ENCODE measurements at regions not wholly inside any gene's neighbourhood (a gene's known extent, or its start where the extent isn't known, plus 50 kb on each side); places are given as distances from the start of the nearest gene placed in this dataset.

DNA sequence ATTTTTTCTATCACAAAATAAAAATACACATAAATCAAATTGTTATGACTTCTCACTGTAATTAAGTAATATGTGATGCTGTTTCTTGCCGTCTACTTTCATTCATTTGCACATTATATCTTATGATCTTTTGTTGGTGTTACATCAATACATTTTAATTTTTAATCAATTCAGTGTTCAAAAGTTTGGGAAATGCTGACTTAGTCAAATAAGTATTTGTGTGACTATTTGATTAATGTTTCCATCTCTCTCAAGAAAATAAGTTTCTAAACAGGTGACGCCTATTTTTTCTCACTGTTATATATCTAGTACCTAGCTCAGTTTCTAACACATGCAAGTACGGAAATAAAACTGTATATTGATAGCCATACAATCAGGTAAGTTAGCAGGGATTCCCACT, 329.5 kb upstream of the KIRREL3 start:
- Histone ChIP-seq H3K9ac (ENCODE audit: insufficient read length, low read depth) (no peak overlapping the region), H3K4me3 (ENCODE audit: insufficient read length, low read depth) (no peak overlapping the region), H3K9me3 (ENCODE audit: insufficient read depth, low read length) (peaks cover 5% of the 10 kb centered on the region; the same call in 1 of the 2 replicates), H3K4me1 (ENCODE audit: insufficient read depth, insufficient read length) (no peaks in the 10 kb centered on the region), H3K27me3 (ENCODE audit: insufficient read depth, insufficient read length) (no peaks in the 10 kb centered on the region), H3K36me3 (ENCODE audit: insufficient read depth, insufficient read length, low read length) (no peaks in the 10 kb centered on the region)
- no peak for DNase-seq (ENCODE audit: low read depth, low spot score)
- TF ChIP-seq SUZ12 (IDR thresholded peaks at IDR 0.05; ENCODE audit: extremely low read depth, insufficient read depth, insufficient read length), result no peak
- TF ChIP-seq ZNF274 (IDR thresholded peaks at IDR 0.05; ENCODE audit: low read depth, low read length), result no peak
- TF ChIP-seq YY1 (IDR thresholded peaks at IDR 0.05; ENCODE audit: insufficient read depth, insufficient read length), result no peak

DNA sequence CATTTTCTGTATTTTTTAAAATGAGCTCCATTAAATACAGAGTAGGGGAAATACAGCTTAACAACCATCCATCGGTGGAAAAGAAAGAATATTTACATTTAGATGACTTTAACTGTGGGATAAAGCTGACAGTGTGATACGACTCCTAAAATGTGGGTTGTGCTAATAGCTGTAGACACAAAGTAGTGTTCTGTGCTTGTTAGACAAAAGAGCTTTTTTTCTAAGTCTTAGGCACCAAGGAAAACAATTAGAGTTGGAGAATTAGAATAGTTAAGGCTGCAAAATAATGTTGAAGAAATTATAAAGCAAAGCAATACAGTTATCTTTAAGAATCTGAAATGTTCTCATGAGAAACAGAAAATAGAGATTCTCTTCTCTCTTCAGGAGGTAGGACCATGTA, 307.7 kb upstream of the KIRREL3 start:
- DNase-seq (ENCODE audit: low read depth, low spot score), result no peak
- Histone ChIP-seq H3K4me1 (ENCODE audit: insufficient read depth, insufficient read length) (no peaks in the 10 kb centered on the region), H3K9me3 (ENCODE audit: insufficient read depth, low read length) (no peaks in the 10 kb centered on the region), H3K36me3 (ENCODE audit: insufficient read depth, insufficient read length, low read length) (no peaks in the 10 kb centered on the region), H3K4me3 (ENCODE audit: insufficient read length, low read depth) (no peak overlapping the region), H3K9ac (ENCODE audit: insufficient read length, low read depth) (no peak overlapping the region), H3K27me3 (ENCODE audit: insufficient read depth, insufficient read length) (no peaks in the 10 kb centered on the region)
- TF ChIP-seq YY1 (IDR thresholded peaks at IDR 0.05; ENCODE audit: insufficient read depth, insufficient read length) (no peak), ZNF274 (IDR thresholded peaks at IDR 0.05; ENCODE audit: low read depth, low read length) (no peak), SUZ12 (IDR thresholded peaks at IDR 0.05; ENCODE audit: extremely low read depth, insufficient read depth, insufficient read length) (no peak)

DNA sequence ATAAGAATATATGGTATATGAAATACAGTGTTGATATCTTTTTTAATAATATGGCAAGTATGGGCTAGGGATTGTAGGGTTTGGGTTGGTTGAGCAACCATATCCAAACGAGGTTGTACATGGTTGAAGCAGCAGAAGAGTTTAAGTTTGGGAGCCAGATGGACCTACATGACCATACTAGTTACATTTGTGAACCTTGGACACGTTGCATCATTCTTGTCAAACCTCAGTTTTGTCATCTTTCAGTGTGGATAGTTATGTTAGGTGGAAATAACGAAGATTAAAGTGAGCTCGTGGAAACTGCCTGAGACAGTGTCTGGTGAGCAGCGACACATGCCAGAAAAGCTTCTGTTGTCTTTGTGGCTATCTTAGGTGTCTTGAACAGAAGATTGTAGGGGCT, 307.1 kb upstream of the KIRREL3 start:
- Histone ChIP-seq H3K4me3 (ENCODE audit: insufficient read length, low read depth) (no peak overlapping the region), H3K36me3 (ENCODE audit: insufficient read depth, insufficient read length, low read length) (no peaks in the 10 kb centered on the region), H3K9ac (ENCODE audit: insufficient read length, low read depth) (no peak overlapping the region), H3K27me3 (ENCODE audit: insufficient read depth, insufficient read length) (no peaks in the 10 kb centered on the region), H3K4me1 (ENCODE audit: insufficient read depth, insufficient read length) (no peaks in the 10 kb centered on the region), H3K9me3 (ENCODE audit: insufficient read depth, low read length) (no peaks in the 10 kb centered on the region)
- TF ChIP-seq ZNF274 (IDR thresholded peaks at IDR 0.05; ENCODE audit: low read depth, low read length) (no peak), SUZ12 (IDR thresholded peaks at IDR 0.05; ENCODE audit: extremely low read depth, insufficient read depth, insufficient read length) (no peak), YY1 (IDR thresholded peaks at IDR 0.05; ENCODE audit: insufficient read depth, insufficient read length) (no peak)
- no peak for DNase-seq (ENCODE audit: low read depth, low spot score)

DNA sequence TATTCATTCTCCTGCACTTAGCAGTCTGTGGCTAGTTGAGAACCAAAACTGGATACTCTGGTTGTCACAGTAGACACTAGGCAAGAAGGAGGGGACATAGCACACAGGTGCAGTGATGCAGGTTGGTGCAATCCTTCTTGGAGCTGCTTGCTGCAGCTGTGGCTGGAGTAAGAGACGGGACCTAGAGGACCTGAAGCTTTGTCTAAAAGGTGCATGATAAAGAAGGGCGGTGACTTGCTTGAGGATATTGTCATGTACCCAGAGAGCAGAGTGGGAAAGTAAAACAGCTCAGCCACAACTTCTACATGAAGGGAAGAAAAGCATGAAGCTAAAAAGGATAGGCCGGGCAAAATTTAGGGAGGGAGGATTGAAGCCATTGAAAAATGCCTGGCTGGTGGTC, 304.1 kb upstream of the KIRREL3 start:
- DNase-seq (ENCODE audit: low read depth, low spot score), result no peak
- H3K4me3 ChIP-seq (ENCODE audit: insufficient read length, low read depth), result no peak overlapping the region
- H3K27me3 ChIP-seq (ENCODE audit: insufficient read depth, insufficient read length), result no peaks in the 10 kb centered on the region
- no peaks in the 10 kb centered on the region for H3K4me1 ChIP-seq (ENCODE audit: insufficient read depth, insufficient read length)
- H3K9me3 ChIP-seq (ENCODE audit: insufficient read depth, low read length), result no peaks in the 10 kb centered on the region
- TF ChIP-seq YY1 (IDR thresholded peaks at IDR 0.05; ENCODE audit: insufficient read depth, insufficient read length) (no peak), SUZ12 (IDR thresholded peaks at IDR 0.05; ENCODE audit: extremely low read depth, insufficient read depth, insufficient read length) (no peak), ZNF274 (IDR thresholded peaks at IDR 0.05; ENCODE audit: low read depth, low read length) (no peak)
- H3K9ac ChIP-seq (ENCODE audit: insufficient read length, low read depth), result no peak overlapping the region
- H3K36me3 ChIP-seq (ENCODE audit: insufficient read depth, insufficient read length, low read length), result no peaks in the 10 kb centered on the region

GRCh38 chr11:127288926-127289325, 288.4 kb upstream of the KIRREL3 start:
- TF ChIP-seq SUZ12 (IDR thresholded peaks at IDR 0.05; ENCODE audit: extremely low read depth, insufficient read depth, insufficient read length), result no peak
- no peak for DNase-seq (ENCODE audit: low read depth, low spot score)
- Histone ChIP-seq H3K36me3 (ENCODE audit: insufficient read depth, insufficient read length, low read length) (no peaks in the 10 kb centered on the region), H3K4me1 (ENCODE audit: insufficient read depth, insufficient read length) (no peaks in the 10 kb centered on the region), H3K4me3 (ENCODE audit: insufficient read length, low read depth) (no peak overlapping the region), H3K9me3 (ENCODE audit: insufficient read depth, low read length) (no peaks in the 10 kb centered on the region), H3K9ac (ENCODE audit: insufficient read length, low read depth) (no peak overlapping the region), H3K27me3 (ENCODE audit: insufficient read depth, insufficient read length) (no peaks in the 10 kb centered on the region)

GRCh38 chr11:127281534-127281933, 281.0 kb upstream of the KIRREL3 start:
- Histone ChIP-seq H3K9me3 (ENCODE audit: insufficient read depth, low read length) (no peaks in the 10 kb centered on the region), H3K9ac (ENCODE audit: insufficient read length, low read depth) (no peak overlapping the region), H3K27me3 (ENCODE audit: insufficient read depth, insufficient read length) (no peaks in the 10 kb centered on the region), H3K4me3 (ENCODE audit: insufficient read length, low read depth) (no peak overlapping the region), H3K4me1 (ENCODE audit: insufficient read depth, insufficient read length) (no peaks in the 10 kb centered on the region), H3K36me3 (ENCODE audit: insufficient read depth, insufficient read length, low read length) (no peaks in the 10 kb centered on the region)
- TF ChIP-seq ZNF274 (IDR thresholded peaks at IDR 0.05; ENCODE audit: low read depth, low read length) (no peak), SUZ12 (IDR thresholded peaks at IDR 0.05; ENCODE audit: extremely low read depth, insufficient read depth, insufficient read length) (no peak), YY1 (IDR thresholded peaks at IDR 0.05; ENCODE audit: insufficient read depth, insufficient read length) (no peak)
- no peak for DNase-seq (ENCODE audit: low read depth, low spot score)

DNA sequence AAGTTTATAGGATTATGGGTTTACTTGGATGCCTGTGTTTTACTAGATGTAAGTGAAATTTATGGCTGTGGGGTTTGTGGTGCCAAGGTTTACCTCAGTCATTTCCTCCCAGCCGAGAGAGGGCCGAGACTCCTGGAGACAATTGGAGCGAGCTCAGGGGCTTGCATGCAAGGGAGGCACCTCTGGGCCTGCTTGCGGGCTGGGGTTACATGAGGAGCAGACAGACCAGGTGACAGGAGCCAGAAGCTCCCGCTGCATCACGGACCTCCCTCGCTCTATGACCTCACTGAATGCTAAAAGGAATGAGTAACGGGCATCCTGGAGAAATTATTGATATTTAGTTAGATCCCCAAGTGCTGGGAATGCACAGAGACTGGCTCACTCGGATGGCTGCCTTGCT, 275.2 kb upstream of the KIRREL3 start:
- no peak overlapping the region for H3K9ac ChIP-seq (ENCODE audit: insufficient read length, low read depth)
- DNase-seq (ENCODE audit: low read depth, low spot score), result no peak
- H3K9me3 ChIP-seq (ENCODE audit: insufficient read depth, low read length), result no peaks in the 10 kb centered on the region
- no peaks in the 10 kb centered on the region for H3K36me3 ChIP-seq (ENCODE audit: insufficient read depth, insufficient read length, low read length)
- no peaks in the 10 kb centered on the region for H3K27me3 ChIP-seq (ENCODE audit: insufficient read depth, insufficient read length)
- TF ChIP-seq SUZ12 (IDR thresholded peaks at IDR 0.05; ENCODE audit: extremely low read depth, insufficient read depth, insufficient read length) (no peak), ZNF274 (IDR thresholded peaks at IDR 0.05; ENCODE audit: low read depth, low read length) (no peak), YY1 (IDR thresholded peaks at IDR 0.05; ENCODE audit: insufficient read depth, insufficient read length) (no peak)
- no peaks in the 10 kb centered on the region for H3K4me1 ChIP-seq (ENCODE audit: insufficient read depth, insufficient read length)
- no peak overlapping the region for H3K4me3 ChIP-seq (ENCODE audit: insufficient read length, low read depth)

- no peak overlapping the region for H3K4me3 ChIP-seq (ENCODE audit: insufficient read length, low read depth)
- no peak for TF ChIP-seq YY1 (IDR thresholded peaks at IDR 0.05; ENCODE audit: insufficient read depth, insufficient read length)
- no peak for TF ChIP-seq SUZ12 (IDR thresholded peaks at IDR 0.05; ENCODE audit: extremely low read depth, insufficient read depth, insufficient read length)
- TF ChIP-seq ZNF274 (IDR thresholded peaks at IDR 0.05; ENCODE audit: low read depth, low read length), result no peak
- H3K9me3 ChIP-seq (ENCODE audit: insufficient read depth, low read length), result no peaks in the 10 kb centered on the region
- H3K36me3 ChIP-seq (ENCODE audit: insufficient read depth, insufficient read length, low read length), result no peaks in the 10 kb centered on the region
- no peak overlapping the region for H3K9ac ChIP-seq (ENCODE audit: insufficient read length, low read depth)
- no peak for DNase-seq (ENCODE audit: low read depth, low spot score)
- no peaks in the 10 kb centered on the region for H3K27me3 ChIP-seq (ENCODE audit: insufficient read depth, insufficient read length)
- no peaks in the 10 kb centered on the region for H3K4me1 ChIP-seq (ENCODE audit: insufficient read depth, insufficient read length)
Measured at GRCh38 chr11:127274328-127274676, 273.7 kb upstream of the KIRREL3 start.
